Activated CD8-positive, alpha-beta memory T cell treated with anti-CD3 and anti-CD28 coated beads, Interleukin-2, amount 50 U/mL, for 48 hours (primary cell): ENCODE measurements at regions not wholly inside any gene's neighbourhood (a gene's known extent, or its start where the extent isn't known, plus 50 kb on each side); places are given as distances from the start of the nearest gene placed in this dataset.
"Not testable (repeated sequence)": the region's sequence is repeated elsewhere in the genome, so short reads cannot be mapped to it uniquely, and the experiment has no call there.

Source experiments
- DNase-seq: peaks from one replicate; pipeline ENCODE4 v3.0.0-alpha.2; 2020

DNA sequence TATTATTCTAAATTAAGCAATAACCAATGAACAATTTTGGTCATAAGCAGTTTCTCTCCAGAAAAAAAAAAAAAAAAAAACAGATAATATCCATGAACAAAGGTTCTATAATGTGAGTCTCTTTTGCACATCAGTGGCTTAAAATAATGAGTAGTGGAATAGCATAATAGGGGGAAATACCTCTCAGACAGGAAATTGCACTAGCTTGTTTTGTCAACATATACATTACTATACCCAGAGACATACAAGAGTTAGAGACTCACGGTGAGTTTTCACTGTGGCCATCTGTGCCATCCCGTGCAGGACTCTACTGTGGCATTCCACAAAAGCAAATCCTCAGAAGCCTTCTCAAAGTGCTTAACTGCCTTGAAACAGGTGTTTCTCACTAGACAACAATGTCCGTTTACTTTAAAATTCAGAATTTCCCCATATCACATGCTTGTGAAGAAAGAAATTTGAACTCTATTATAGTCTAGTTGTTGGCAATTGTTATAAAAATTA, 697.9 kb downstream of the USP25 start:
- no peak for DNase-seq

DNA sequence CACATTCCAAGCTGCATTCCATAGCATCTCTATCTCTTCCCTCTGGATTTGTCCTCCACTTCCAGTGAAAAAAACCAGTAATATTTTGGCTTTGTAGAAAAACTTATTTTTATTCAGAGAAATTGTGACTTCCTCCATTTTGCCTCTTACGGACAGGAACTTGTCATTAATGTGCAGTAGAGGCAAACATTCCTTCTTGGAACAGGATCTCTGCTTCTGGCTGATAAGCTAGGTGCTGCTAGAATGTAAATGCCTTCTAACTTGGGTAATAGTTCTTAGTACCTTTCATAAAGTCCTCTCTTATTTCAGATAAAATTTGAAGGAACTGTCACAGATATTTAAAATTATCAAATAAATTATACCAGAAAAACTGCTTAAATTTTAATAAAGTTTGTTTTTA, 707.8 kb downstream of the USP25 start:
- DNase-seq, result no peak

DNA sequence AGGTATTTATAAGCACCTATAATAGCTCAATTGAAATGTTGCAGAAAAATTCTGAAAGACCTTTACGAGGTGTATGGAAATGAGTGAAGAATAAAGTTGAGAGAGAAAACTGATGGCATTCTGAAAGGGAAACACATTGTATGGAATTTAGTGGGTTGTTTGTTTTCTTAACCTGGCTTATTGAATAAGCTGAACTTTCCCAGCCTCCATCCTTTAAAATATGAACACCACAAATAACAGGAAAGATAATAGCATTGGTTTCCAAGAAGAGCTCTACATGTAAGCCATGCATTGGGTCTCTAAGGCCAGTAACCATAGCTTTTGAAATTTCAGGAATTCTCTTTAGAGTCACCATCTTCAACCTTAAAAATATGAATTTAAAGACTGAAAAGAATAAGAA, 709.0 kb downstream of the USP25 start:
- no peak for DNase-seq

DNA sequence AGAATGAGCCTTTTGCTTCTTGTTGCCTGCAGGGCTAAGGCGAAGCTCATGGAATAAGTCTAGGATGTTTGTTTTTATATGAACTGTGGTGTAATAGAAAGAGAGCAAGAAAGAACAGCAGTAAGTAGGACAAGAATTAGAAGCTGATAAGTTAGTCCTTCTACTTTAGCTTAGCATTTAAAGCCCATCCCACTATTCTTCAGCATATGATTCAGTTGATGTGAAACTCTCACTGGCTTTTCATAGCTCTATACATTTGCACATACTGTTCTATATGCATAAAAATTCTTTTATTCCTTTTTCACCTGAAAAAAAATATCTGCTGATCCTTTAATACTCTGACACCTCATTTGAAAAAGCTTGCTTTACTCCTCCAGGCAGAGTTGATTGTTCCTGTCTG, 712.0 kb downstream of the USP25 start:
- DNase-seq, result no peak

DNA sequence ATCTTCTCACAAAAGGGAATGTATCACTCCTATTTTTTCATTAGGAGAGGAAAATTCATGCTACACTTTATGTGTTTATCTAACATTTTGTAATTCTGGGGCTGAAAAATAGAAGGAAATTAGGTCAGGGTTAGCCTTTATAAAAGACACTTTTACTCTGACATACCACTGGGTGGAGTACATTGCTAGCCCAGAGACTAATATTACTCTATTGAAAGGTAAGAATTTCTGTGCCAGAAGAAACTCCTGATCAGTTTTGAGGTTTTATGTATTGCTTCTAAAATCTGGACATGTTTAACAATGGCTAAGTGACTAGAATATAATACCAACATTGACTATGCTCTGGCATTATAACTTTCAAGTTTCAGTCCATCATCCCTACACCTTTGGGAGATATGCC, 724.6 kb downstream of the USP25 start:
- DNase-seq, result no peak

DNA sequence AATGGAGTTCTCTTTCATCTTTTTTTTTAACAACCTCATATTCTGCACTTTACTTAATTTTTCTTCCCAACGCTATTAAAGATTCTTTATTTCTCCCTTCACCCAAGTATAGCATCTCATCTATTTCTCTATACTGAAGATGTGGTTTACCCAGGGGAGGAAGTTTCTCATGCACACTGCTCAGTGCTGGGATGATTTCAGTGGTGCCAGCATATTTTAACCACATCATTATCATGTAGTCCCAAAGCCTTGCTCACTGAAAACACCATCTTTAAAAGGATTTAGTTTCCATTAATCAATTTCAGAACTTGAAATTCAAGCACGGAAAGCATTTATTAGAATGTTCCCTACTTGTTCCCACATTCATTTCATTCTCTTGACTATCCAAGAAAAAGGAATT, 725.7 kb downstream of the USP25 start:
- no peak for DNase-seq

DNA sequence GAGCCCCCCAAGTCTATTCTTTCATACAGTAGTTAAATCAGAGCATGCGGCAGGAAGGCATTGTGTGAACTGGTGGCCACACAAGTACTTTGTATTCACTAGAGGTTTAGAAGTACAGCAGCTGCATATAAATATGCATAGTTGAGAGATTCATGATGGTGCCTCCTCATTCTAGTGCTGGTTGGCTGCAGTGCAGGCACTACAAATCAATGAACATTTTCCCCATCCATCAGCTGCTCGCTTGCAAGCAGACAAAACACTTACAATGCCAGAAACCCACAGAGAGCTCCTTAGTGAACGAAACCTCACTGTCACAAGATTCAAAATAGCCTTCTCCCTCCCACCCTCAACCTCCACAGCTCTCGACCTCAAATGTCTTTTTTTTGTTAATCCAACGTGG, 726.2 kb downstream of the USP25 start:
- DNase-seq, result no peak

DNA sequence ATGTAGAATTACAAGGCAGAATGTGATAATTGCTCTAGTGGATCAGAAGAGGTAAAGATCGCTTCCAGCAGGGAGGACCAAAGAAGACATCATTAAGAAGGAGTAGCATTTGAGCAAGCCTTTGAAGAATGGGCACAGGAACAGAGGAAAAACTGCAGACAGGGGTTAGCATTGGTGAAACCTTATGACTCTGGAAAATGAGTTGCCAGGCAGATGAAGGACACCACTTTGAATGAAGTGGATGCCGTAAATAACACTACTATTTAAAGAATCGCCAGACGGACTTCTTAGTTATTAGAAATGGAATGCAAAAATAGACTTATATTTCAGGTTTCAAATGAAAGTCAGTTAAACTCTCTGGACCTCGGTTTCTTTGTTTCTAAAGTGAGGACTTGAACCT, 727.7 kb downstream of the USP25 start:
- DNase-seq, result no peak

DNA sequence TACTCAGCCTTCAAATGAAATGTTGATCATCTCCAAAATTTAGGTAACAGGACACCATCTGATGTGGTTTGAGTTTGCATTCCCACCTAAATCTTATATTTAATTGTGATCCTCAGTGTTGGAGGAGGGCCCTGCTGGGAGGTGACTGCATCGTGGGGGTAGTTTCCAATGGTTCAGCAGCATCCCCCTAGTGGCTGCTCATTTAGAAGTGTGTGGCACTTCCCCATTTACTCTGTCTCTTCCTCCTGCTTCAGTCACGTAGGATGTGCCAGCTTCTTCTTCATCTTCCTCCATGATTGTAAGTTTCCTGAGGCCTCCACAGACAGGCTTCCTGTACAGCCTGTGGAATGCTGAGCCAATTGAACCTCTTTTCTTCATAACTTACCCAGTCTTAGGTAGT, 731.2 kb downstream of the USP25 start:
- no peak for DNase-seq

DNA sequence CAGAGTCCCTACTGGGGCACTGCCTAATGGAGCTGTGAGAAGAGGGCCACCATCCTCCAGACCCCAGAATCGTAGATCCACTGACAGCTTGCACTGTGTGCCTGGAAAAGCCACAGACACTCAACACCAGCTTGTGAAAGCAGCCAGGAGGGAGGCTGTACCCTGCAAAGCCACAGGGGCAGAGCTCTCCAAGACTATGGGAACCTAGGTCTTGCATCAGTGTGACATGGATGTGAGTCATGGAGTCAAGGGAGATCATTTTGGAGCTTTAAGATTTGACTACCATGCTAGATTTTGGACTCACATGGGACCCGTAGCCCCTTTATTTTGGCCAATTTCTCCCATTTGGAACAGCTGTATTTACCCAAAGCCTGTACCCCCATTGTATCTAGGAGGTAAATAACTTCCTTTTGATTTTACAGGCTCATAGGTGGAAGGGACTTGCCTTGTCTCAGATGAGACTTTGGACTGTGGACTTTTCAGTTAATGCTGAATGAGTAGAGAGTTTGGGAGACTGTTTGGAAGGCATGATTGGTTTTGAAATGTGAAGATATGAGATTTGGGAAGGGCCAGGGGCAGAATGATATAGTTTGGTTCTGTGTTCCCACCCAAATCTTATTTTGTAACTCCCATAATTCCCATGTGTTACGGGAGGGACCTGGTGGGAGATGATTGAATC, 734.6 kb downstream of the USP25 start:
- DNase-seq, result not testable (repeated sequence)

DNA sequence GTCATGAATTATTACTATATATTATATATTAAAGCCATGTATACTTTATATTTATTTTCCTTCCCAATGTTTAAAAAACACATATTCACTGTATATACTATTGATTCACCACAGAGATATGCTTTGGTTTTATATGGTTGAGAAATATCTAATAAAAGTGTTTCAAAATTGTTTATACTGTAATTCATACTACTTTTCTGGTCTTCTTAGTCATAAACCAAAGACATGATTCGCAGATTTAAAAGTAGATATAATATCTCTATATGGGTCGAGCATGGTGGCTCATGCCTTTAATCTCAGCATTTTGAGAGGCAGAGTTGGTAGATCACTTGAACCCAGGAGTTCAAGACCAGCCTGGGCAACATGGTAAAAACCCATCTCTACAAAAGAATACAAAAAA, 738.4 kb downstream of the USP25 start:
- no peak for DNase-seq

DNA sequence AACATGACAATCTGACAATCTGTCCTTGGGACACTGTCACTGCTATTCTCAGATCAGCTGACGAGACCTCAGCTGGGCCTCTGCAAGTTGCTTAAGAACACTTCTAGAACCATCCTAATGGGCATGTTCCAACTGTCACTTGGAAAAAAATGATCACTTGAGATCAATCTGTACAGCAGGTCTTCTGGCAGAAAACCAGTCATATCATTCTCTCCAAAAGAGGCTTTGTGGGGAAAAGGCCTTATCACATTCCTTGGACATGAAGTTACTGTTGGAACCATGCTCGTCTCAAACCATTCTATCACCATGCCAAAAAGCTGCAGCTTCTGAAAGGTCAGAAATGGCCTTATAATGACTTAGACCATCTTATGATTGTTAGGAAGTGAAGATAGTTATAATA, 744.2 kb downstream of the USP25 start:
- no peak for DNase-seq

DNA sequence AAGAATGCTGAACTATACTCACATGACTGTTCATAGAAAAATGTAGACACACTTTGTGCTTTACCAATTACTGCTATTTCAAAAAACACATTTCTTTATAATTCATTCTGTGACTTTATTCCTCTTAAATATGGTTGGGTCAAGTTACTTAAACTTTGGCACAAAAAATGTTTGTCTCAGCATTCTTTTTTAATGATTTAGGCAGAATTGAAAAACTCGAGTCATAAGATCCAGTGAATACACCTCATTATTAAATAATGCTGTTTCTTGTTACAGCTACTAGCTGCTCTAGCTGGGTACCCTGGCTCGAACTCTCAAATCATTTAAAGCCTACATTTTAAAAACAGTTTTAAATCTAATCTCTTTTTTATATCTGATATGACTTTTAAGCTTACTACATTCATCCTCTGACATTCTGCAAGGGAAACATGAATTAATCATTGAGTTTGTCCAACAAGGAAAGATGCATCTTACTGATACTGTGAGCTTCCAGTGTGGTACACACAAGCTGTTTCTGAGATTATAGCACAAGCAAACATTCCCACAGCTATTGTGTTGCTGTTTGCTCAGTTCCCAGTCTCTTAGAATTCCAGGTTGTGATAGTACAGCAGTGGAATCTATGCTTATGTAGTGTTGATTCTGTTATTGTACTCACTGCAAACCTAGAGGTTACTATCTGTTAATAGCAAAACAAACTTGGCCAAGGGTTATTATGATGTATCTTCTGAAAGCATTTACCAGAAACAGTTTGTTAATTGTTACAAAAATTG, 746.5 kb downstream of the USP25 start:
- DNase-seq, result no peak

DNA sequence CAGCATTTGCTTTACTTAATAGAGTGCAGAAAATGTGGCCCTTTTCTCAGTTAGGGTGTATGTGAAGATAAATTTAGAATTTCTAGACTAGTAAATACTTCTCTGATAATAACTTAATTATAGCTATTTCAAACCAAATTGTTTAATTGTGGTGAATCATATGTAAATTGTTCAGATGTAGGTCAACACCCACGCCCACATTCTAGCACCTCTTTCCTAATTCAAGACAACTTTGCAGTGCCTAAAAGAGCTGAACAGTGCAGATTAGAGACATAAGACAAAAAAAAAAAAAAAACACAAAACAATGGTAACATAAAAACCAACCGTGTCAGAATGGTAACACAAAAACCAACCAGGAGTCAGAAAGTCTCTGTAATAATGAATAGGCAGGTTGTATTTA, 758.3 kb downstream of the USP25 start:
- DNase-seq, result no peak

DNA sequence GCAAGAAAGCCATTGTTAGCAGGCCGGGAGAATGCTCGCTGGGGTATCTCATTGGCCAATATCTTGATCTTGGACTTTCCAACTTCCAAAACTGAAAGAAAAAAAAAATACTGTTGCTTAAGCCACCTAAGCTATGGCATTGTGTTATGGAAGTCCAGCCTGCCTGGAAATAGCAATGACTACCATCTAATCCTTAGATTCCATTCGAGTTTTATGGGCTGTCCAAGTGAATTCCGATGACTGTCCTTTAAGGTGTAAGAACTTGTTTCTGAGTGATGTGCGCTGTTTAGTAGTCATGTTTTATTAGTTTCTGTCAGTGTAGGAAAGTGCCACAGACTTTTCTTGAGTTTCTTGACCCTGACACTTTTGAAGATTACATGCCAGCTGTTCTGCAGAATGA, 762.6 kb downstream of the USP25 start:
- no peak for DNase-seq

DNA sequence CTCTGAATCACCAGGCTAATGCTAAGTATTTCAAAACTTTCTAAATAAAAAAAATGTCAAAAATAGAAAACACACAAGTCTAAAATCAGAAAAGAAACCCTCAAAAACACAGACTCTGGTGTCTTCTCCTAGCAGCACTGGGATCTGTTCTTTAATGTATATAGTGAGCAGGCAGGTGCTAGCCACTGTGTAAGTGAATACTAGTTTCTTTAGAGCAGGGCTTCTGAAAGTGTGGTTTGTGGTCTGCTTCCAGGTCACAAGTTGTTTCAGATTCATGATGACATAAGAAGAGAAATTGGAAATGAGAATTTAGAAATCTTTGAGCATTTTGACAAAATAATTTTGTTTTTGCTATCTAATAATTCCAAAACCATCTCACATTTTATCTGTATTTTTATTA, 763.1 kb downstream of the USP25 start:
- DNase-seq, result no peak

DNA sequence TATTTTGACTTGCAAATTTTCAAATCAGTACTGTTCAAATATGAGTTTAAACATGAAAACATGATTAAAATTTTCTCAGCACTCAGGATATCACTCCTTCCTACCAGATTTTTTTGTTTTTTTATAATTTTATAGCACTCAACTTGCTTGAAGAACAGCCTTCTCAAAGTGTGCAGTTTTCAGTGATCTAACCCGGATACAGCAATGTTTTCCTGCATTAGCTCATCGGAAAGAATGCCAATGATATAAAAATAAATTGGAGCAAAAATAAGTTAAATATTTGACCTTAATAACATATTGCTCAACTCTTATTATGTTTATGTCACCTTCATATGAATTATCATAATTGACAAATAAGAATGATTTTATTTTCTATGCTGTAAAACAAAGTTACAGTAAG, 766.8 kb downstream of the USP25 start:
- DNase-seq, result no peak

DNA sequence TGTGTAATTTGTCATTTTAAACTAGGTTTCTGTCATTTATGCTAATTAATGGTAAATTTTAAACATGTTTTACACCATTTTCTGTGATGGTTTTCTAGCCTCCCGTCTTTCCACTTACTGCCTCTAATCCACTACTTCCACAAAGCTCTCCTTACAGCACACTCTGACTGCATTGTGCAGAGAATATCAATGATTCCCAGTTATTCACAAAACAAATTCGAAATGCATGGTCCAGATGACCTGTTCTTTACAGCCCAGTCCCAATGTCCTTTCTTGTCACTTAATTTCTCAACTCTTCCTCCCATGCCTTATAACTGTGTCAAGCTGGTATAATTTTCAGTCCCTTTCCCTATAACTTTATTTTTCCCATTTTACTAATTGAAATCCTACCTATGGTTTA, 770.5 kb downstream of the USP25 start:
- DNase-seq, result no peak

DNA sequence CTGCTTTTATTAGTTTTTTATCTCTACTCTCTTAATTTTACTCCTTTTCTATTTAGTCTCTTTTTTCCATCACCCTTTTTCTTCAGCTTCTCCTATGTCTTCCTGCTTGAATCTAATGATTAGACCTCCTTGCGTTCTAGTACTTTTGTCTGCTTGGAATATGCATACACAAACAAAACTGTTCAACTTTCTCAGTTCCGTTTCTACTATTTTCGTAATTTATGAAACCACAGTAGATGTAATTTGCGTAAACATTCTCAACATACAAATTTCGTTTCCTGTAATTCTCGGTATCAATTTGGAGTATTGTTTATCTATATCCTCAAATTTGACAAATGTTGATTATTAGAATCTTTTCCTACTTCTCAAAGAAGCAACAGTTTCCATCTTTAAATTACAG, 772.5 kb downstream of the USP25 start:
- DNase-seq, result no peak

DNA sequence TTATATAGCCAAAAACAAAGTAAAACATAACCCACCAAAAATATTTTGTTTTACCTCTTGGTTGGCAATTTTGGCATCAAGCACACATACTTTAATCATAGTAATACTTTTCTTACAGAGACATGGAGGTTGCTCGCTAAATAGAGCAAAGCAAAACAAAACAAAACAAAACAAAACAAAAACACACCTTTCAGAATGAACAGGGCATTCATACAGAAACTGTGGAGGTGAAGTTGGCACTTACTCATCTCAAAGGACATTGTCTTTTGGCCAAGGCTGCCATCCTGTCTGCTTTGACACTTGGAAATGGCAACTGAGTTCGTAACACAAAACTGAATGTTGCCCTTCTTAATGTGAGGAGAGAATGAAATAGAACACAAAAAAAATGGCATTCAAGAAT, 773.1 kb downstream of the USP25 start:
- DNase-seq, result no peak

DNA sequence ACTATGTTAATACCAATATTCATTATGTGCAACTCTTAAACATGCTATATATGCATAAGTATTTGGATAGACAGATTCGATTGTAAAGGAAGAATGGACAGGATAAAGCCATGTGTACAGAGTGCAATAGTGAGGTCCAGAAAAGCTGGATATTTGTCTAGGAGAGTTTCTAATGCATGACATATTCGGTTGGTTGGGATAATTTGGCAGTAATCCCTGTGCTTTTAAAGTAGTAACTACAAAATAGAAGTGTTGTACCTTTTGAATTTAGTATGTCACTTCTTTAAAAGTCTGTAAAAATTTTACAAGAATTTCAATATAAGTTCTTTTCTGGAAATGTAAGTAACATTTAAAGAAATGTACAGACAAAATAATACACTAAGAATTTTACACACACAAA, 774.5 kb downstream of the USP25 start:
- no peak for DNase-seq

DNA sequence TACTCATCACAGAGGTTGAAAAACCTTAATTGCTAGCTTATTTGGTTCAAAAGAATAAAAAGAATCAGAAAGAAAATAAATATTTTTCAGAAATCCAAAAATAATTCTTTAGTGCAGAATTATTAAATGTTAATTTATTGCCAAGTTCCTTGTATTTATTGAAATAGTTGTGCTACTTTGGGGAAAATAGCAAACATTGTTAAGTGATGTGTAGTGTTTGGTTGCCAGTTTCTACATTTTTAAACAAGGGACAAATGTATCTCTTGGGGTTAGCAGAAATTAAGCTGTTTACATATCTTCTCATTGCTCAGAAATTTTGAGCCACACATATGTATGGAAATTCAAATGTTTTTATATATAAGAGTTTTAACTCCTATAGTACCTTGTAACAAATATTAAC, 775.0 kb downstream of the USP25 start:
- no peak for DNase-seq

DNA sequence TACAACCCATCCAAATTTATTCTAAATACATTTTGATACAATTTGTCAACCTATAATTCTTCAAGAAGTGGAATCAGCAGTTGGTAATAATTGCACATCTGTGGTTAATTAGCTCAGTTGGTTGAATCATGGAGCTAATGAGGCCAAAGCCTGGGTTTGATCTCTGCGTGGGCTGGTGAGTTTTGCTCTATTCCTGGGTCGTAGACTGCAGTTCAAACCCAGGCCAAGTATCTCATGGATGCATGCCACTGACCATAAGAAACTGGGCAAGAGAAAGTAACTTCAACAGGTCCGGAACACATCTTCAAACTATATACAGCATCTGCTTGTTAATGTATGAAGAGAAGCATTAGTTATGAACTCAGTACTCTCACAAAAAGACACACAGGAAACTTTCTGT, 779.7 kb downstream of the USP25 start:
- no peak for DNase-seq

DNA sequence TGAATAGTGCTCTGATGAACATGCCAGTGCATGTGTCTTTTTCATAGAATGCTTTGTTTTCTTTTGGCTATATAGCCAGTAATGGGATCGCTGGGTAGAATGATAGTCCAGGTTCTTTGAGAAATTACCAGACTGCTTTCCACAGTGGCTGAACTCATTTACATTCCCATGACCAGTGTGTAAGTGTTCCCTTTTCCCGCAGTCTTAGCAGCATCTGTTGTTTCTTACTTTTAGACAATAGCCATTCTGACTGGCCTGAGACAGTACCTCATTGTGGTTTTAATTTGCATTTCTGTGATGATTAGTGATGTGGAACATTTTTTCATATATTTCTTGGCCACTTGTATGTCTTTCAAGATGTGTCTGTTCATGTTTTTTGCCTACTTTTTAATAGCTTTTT, 784.5 kb downstream of the USP25 start:
- no peak for DNase-seq

DNA sequence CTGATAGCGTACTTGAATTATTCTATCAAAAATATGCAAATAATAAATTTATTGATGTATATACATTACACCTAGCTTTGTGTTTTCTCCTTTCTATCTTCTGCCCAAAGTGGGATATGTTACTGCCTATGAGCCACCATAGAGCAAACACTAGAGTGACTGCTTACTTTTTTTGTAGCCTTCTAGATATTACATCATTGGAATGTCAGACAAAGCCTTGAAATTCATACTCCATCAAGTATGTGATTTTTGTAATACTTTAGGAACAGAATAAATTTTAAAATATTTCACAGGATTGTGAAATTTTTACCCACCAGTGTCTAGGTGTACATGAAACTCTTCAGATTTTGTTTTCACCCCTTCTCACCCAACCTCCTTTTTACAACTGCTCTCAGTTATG, 787.6 kb downstream of the USP25 start:
- DNase-seq, result no peak
